ENCODE measurements at regions not wholly inside any gene's neighbourhood (a gene's known extent, or its start where the extent isn't known, plus 50 kb on each side); places are given as distances from the start of the nearest gene placed in this dataset.

DNA sequence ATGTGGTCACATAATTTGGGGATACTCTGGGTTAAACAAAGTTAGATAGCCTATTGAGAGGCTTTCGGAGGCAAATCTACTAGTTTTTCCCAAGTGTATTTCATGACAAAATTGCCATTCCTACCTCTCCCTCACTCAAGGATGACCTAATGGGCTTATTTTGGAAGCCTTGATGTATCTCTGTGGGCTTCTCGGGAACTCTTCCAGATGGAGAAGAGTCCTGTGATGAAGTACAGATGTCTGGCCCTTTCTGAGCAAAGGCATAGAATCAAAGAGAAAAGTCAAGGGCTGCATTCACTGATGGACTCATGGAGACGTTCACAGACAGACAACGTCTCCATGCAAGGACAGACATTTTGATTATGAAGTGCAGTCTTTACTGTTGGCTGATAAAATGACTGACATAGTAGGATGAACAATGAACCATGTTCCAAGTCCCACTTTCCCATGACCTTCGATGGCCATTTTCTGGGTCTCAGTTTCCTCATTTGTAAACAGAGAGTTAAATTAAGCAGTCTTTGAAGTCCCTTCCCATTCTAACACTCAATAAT lies 347.2 kb upstream of the CD180 start:
- TF ChIP-seq, protein P1, sequence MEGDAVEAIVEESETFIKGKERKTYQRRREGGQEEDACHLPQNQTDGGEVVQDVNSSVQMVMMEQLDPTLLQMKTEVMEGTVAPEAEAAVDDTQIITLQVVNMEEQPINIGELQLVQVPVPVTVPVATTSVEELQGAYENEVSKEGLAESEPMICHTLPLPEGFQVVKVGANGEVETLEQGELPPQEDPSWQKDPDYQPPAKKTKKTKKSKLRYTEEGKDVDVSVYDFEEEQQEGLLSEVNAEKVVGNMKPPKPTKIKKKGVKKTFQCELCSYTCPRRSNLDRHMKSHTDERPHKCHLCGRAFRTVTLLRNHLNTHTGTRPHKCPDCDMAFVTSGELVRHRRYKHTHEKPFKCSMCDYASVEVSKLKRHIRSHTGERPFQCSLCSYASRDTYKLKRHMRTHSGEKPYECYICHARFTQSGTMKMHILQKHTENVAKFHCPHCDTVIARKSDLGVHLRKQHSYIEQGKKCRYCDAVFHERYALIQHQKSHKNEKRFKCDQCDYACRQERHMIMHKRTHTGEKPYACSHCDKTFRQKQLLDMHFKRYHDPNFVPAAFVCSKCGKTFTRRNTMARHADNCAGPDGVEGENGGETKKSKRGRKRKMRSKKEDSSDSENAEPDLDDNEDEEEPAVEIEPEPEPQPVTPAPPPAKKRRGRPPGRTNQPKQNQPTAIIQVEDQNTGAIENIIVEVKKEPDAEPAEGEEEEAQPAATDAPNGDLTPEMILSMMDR (IDR thresholded peaks at IDR 0.05; ENCODE audit: insufficient read depth, low read length, poor library complexity, severe bottlenecking): no peak
- TF ChIP-seq EZH2phosphoT487 (conservative IDR thresholded peaks at IDR 0.05; ENCODE audit: low read length): no peak
